Effector memory CD4-positive, alpha-beta T cell (primary cell): ENCODE measurements at regions not wholly inside any gene's neighbourhood (a gene's known extent, or its start where the extent isn't known, plus 50 kb on each side); places are given as distances from the start of the nearest gene placed in this dataset.

Experiments
- DNase-seq, 3 donors: peaks; one replicate each; pipeline ENCODE4 v3.0.0-alpha.2; 2020
- H3K27ac ChIP-seq: 2 replicates; pipeline ENCODE4 v1.7.0; 2013; ENCODE audit warnings: mild to moderate bottlenecking, low read length, moderate library complexity; ENCODE audit not compliant: insufficient read depth, poor library complexity, severe bottlenecking
- H3K27me3 ChIP-seq: replicated peaks from 2 replicates; pipeline ENCODE4 v1.7.0; 2013; ENCODE audit warnings: mild to moderate bottlenecking, low read length; ENCODE audit not compliant: insufficient read depth, control insufficient read depth, poor library complexity, severe bottlenecking
- H3K36me3 ChIP-seq: 2 replicates; pipeline ENCODE4 v1.7.0; 2013; ENCODE audit warnings: mild to moderate bottlenecking, low read length, moderate library complexity; ENCODE audit not compliant: control insufficient read depth, insufficient read depth
- H3K4me1 ChIP-seq: 2 replicates; pipeline ENCODE4 v1.7.0; 2013; ENCODE audit warnings: low read length, mild to moderate bottlenecking; ENCODE audit not compliant: control insufficient read depth, insufficient read depth, poor library complexity, severe bottlenecking
- H3K4me3 ChIP-seq: 2 replicates; pipeline ENCODE4 v1.7.0; 2013; ENCODE audit warnings: low read length, low read depth, mild to moderate bottlenecking; ENCODE audit not compliant: insufficient read depth, poor library complexity, severe bottlenecking
- H3K9me3 ChIP-seq: 2 replicates; pipeline ENCODE4 v1.7.0; 2013; ENCODE audit warnings: mild to moderate bottlenecking, low read length, moderate library complexity; ENCODE audit not compliant: control insufficient read depth

DNA sequence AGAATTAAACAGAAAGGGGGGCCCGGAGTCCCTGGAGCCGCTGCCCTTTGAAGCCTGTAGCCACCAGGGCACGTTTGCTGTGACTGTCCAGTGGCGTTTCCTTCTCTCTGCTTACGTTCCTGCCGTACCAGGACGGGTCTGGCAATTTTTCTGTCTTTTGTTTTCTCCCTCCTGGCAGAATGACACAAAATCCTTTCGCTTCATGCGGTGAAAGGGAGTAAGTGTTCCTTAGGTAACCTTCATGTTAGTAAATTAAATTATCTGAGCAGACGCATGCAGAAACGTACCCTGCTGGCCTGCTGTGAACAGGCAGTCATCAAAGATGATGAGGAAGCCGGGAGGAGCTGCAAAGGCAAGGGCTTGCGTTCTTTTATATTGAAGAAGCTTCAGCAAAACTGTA lies 299.3 kb upstream of the ARGLU1 start:
- Histone ChIP-seq H3K27me3 (no peaks in the 10 kb centered on the region), H3K4me3 (no peak overlapping the region), H3K27ac (no peak overlapping the region), H3K36me3 (no peaks in the 10 kb centered on the region), H3K4me1 (no peaks in the 10 kb centered on the region), H3K9me3 (no peaks in the 10 kb centered on the region)
- DNase-seq: no peak

DNA sequence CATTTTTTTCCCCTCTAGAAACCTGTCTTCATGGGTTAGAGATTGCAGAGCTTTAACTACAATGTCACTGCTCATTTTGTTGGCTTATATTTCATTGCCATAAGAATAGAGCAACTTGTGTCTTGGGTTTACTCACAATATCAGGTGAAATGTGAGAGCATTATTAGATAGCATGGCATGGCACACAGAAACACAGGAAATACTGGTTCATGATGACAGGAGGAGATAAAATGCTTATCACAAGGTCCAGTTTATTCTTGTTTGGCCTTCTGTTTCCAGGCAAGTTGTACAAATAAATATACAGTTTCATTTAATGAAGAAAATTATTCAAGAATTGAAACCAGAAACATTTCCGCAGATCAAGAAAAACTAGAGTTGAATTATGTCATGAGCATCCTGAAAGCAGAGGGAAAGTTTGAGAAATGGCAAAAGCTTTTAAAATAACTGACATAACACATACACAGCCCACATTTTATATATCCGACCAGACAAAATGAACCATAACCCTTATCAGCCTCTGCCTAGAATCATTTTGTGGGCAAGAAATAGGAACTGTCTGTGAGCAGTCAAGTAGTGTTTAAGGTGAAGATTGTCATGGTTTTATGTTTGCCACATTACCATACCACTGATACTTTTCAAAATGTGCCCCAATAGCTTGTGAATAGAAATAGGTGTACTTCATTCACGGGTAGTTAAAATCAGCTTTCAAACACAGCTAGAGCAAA lies 297.9 kb upstream of the ARGLU1 start:
- DNase-seq: no peak
- no peaks in the 10 kb centered on the region for H3K27me3 ChIP-seq
- H3K4me3 ChIP-seq: no peak overlapping the region
- H3K9me3 ChIP-seq: no peaks in the 10 kb centered on the region
- H3K27ac ChIP-seq: no peak overlapping the region
- no peaks in the 10 kb centered on the region for H3K36me3 ChIP-seq
- H3K4me1 ChIP-seq: no peaks in the 10 kb centered on the region

DNA sequence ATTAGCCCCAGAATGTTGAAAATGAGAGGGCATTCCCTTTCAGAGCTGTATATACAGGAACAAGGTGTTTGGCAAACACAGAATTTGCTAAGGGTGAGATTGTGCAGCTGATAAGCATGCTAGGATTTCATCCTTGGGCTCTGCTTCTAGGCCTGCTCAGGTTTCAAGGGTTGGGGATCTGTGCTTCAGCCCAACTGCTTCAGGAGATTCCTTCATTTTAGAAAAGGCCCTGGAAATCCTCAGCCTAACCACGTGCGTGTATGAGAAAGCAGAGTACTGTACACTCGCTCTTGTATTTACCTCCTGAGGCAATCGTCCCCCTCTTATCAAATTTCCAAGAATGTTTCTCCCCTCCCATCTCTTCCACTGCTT lies 291.6 kb upstream of the ARGLU1 start:
- Histone ChIP-seq H3K9me3 (no peaks in the 10 kb centered on the region), H3K36me3 (no peaks in the 10 kb centered on the region), H3K4me1 (no peaks in the 10 kb centered on the region), H3K4me3 (no peak overlapping the region), H3K27ac (no peak overlapping the region), H3K27me3 (no peaks in the 10 kb centered on the region)
- no peak for DNase-seq

DNA sequence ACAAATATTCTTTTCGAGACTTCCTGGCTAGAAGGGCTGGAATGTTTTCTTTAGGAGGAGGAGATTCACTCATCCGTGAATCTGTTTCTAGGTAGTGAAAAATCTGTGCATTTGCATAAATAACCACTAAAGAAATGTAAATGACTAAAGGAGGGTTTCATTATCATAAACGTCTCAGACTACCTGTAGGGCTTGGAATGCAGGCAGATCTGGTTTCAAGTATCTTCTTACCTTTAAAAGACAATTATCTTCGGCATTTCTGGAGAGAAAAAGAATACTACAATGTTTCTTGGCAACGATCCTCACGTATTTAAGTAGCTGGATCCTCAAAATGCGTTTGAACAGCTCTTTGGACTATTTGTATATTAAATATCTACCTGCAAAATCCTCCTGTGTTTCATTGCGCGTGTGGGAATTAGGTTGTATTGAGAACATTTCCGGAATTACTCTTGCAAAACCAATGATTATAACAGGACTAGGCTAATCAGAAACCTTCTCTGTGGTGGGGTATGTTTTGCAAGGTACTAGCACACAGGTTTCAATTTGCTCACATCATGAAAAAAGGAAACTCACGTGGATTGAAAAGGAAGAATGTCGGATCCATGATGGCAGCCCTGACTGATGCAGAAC lies 291.1 kb upstream of the ARGLU1 start:
- Histone ChIP-seq H3K4me1 (no peaks in the 10 kb centered on the region), H3K27ac (no peak overlapping the region), H3K27me3 (no peaks in the 10 kb centered on the region), H3K9me3 (no peaks in the 10 kb centered on the region), H3K36me3 (no peaks in the 10 kb centered on the region), H3K4me3 (no peak overlapping the region)
- no peak for DNase-seq

DNA sequence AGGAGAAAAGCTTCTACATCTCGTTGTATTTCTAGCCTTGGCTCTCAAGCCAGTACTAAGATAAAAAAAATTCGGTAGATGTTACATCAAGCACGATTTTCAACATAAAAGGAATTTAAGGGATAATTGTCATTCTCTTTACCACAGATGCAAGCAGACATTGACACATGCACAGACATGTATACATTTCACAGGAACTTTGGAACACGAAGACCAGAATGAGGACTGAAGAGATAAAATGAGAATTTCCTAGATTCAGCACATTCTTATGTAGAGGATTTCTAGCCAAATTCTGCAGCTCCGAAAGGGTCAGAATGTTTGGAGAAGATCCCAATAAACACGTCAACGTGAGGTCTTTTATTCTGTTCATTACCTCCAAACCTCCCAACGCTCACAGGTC lies 284.5 kb upstream of the ARGLU1 start:
- Histone ChIP-seq H3K36me3 (no peaks in the 10 kb centered on the region), H3K4me1 (no peaks in the 10 kb centered on the region), H3K4me3 (no peak overlapping the region), H3K27ac (no peak overlapping the region), H3K27me3 (no peaks in the 10 kb centered on the region), H3K9me3 (no peaks in the 10 kb centered on the region)
- DNase-seq: no peak

DNA sequence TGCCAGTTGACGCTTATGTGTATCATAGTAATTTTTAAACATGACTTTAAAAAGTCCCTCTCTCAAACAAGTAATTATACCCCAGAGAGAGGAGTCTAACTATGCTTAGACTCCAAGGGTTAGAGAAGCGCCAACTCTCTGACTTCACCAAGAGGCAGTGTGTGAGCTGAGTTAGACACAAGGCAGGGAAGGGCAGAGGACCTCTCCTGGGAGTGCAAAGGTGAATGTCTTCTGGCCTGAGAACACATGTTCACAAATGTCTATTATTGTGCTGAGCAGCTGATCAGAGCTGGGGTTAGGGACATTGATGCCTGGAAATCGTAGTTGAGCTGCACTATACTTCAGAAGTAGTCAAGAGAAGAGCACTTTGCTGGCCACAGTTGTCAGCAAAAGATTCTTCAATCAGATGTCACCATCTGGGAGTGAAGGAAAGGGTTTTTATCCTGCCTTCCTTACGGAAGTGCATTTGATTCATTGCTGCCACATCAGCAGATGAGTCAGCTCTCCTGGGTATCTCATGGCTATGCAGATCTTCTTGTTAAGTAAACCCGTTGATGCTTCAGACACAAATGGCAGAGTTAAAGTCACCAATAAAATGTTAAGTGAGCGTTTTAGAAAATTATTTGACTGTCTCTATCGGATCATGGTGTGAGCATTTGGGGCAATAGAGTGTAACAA lies 283.2 kb upstream of the ARGLU1 start:
- H3K27ac ChIP-seq: no peak overlapping the region
- H3K27me3 ChIP-seq: no peaks in the 10 kb centered on the region
- no peak overlapping the region for H3K4me3 ChIP-seq
- DNase-seq: no peak
- no peaks in the 10 kb centered on the region for H3K9me3 ChIP-seq
- H3K4me1 ChIP-seq: no peaks in the 10 kb centered on the region
- no peaks in the 10 kb centered on the region for H3K36me3 ChIP-seq

DNA sequence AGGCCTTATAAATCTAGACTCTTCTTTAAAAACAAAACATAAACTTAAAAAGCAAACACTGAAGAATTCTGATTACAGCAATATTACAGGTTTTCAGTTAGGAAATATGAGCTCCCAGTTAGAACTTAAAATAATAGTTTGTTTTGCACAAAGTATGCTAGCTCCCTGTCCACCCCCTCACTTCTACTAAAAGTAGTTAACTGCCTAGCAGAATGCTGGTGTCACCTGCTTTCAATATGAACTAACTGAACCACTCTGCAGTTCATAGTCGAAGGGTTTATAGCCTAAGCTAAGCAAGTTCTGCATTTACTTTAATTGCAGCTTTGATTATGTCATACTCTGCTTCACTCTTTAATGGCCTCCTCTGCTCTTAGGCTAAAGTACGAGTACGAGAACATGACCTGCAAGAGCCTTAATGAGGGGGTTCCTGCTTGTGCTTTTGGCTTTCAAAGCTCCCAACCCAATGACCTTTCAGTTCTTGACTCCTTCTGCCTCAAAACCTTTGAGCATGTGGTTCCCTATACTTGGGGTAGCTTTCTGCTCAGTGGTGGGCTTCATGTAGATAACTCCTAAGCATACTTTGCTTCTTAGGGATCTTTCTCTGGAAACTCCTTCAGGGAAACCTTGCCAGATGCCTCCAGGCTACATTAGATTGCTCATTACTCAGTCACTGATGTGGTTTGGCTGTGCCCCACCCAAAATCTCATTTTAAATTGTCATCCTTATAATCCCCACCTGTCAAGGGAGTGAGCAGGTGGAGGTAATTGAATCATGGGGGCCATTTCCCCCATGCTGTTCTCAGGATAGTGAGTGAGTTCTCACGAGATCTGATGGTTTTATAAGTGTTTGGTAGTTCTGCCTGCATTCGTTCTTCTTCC lies 278.9 kb upstream of the ARGLU1 start:
- Histone ChIP-seq H3K9me3 (no peaks in the 10 kb centered on the region), H3K27me3 (no peaks in the 10 kb centered on the region), H3K4me3 (no peak overlapping the region), H3K4me1 (no peaks in the 10 kb centered on the region), H3K36me3 (no peaks in the 10 kb centered on the region), H3K27ac (no peak overlapping the region)
- DNase-seq: no peak

DNA sequence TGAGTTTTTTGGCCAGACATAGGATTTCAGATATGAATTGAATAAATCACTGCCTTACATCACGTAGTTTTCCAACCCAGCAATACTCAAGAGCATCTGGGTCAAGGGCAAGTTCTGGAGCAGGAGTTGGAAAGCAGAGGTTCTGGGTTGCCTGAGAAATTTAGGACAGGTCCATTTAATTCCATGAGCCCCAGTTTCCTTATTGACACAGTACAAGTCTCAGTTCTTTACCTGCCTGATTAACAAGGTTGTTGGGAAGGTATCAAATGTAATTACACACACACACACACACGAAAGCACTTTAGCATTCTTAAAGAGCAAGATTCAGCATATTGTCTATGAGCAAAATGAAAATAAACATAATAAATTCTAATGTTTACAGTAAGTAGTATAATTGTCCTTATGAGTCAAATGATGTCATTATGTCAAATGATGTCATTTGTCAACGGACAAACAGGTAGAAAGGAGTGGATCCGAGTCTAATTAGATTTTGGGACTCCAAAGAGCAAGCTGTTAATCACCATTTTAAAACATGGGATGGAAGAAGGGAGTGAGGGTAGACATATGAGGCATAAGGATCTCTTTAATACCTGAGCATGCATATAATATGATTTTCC lies 268.4 kb upstream of the ARGLU1 start:
- H3K9me3 ChIP-seq: no peaks in the 10 kb centered on the region
- no peak overlapping the region for H3K27ac ChIP-seq
- H3K36me3 ChIP-seq: no peaks in the 10 kb centered on the region
- H3K4me1 ChIP-seq: no peaks in the 10 kb centered on the region
- H3K27me3 ChIP-seq: no peaks in the 10 kb centered on the region
- DNase-seq: no peak
- no peak overlapping the region for H3K4me3 ChIP-seq

DNA sequence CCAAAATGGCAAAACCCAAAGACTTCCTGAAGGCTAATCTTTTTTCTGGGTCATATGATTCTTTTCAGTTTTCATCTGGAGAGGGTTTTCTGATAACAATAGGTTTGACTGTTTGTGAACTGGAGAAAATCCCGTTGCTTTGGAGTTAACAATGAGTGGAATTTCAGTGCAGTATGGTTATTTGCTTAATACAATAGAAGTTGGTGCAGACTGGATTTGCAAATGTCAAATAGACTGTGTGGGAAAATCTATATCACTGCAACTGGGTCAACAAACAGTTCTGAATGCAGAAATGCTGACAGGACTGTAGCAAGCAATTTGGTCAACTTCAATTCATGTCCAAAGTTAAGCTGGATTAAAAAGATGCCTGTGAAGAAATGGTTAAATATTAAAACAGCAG lies 267.5 kb upstream of the ARGLU1 start:
- H3K4me1 ChIP-seq: no peaks in the 10 kb centered on the region
- DNase-seq: no peak
- H3K36me3 ChIP-seq: no peaks in the 10 kb centered on the region
- H3K27ac ChIP-seq: no peak overlapping the region
- H3K9me3 ChIP-seq: no peaks in the 10 kb centered on the region
- H3K27me3 ChIP-seq: no peaks in the 10 kb centered on the region
- no peak overlapping the region for H3K4me3 ChIP-seq
